HUES48 (cell line): ENCODE measurements at regions not wholly inside any gene's neighbourhood (a gene's known extent, or its start where the extent isn't known, plus 50 kb on each side); places are given as distances from the start of the nearest gene placed in this dataset.
A peak's percentile ranks its signal among the peaks of the same experiment; 100 is the strongest.

ENCODE experiments used
- H3K27ac ChIP-seq: one replicate; pipeline ENCODE4 v1.7.0; 2013; ENCODE audit warnings: low read depth, low read length, inconsistent platforms
- H3K27me3 ChIP-seq: 2 replicates; pipeline ENCODE4 v1.6.1; 2013; ENCODE audit warnings: mild to moderate bottlenecking, low read length; ENCODE audit not compliant: control insufficient read depth, insufficient read depth
- H3K36me3 ChIP-seq: 2 replicates; pipeline ENCODE4 v1.6.1; 2013; ENCODE audit warnings: low read length; ENCODE audit not compliant: control insufficient read depth, insufficient read depth
- H3K4me1 ChIP-seq: 2 replicates; pipeline ENCODE4 v1.6.1; 2013; ENCODE audit warnings: mild to moderate bottlenecking, low read length; ENCODE audit not compliant: control insufficient read depth, insufficient read depth
- H3K4me3 ChIP-seq: 2 replicates; pipeline ENCODE4 v1.5.1; 2013; ENCODE audit warnings: mild to moderate bottlenecking, low read depth, low read length
- H3K9ac ChIP-seq: 2 replicates; pipeline ENCODE4 v1.6.1; 2013; ENCODE audit warnings: mild to moderate bottlenecking, low read depth, low read length, moderate library complexity
- H3K9me3 ChIP-seq: 2 replicates; pipeline ENCODE4 v1.6.1; 2013; ENCODE audit warnings: low read length; ENCODE audit not compliant: control insufficient read depth, insufficient read depth

GRCh38 chr12:102564026-102564425, 83.7 kb upstream of the IGF1 start:
- peaks cover 11% of the 10 kb centered on the region; the same call in 1 of the 2 replicates for H3K4me1 ChIP-seq
- no peak overlapping the region for H3K4me3 ChIP-seq
- H3K9me3 ChIP-seq: no peaks in the 10 kb centered on the region; the same call in 1 of the 2 replicates
- no peaks in the 10 kb centered on the region for H3K36me3 ChIP-seq
- no peak overlapping the region for H3K9ac ChIP-seq
- no peak overlapping the region for H3K27ac ChIP-seq
- H3K27me3 ChIP-seq: no peaks in the 10 kb centered on the region

GRCh38 chr12:102562836-102563425, 82.6 kb upstream of the IGF1 start:
- H3K27ac ChIP-seq: peak overlapping the region; percentile 47
- H3K27me3 ChIP-seq: no peaks in the 10 kb centered on the region
- H3K36me3 ChIP-seq: no peaks in the 10 kb centered on the region
- H3K4me1 ChIP-seq: peaks cover 11% of the 10 kb centered on the region; the same call in 1 of the 2 replicates
- H3K9ac ChIP-seq: no peak overlapping the region
- H3K4me3 ChIP-seq: no peak overlapping the region
- H3K9me3 ChIP-seq: no peaks in the 10 kb centered on the region; the same call in 1 of the 2 replicates

GRCh38 chr12:102551186-102551585, 70.8 kb upstream of the IGF1 start:
- Histone ChIP-seq H3K27ac (no peak overlapping the region), H3K36me3 (no peaks in the 10 kb centered on the region), H3K9ac (no peak overlapping the region), H3K4me1 (0 out of 2 replicates have a peak, but pooled peaks cover 4% of the 10 kb centered on the region), H3K27me3 (no peaks in the 10 kb centered on the region), H3K9me3 (no peaks in the 10 kb centered on the region), H3K4me3 (no peak overlapping the region)

- Histone ChIP-seq H3K9ac (no peak overlapping the region), H3K4me3 (no peak overlapping the region), H3K4me1 (0 out of 2 replicates have a peak, but pooled peaks cover 4% of the 10 kb centered on the region), H3K9me3 (no peaks in the 10 kb centered on the region), H3K27me3 (no peaks in the 10 kb centered on the region), H3K36me3 (no peaks in the 10 kb centered on the region), H3K27ac (no peak overlapping the region)
Measured at GRCh38 chr12:102549691-102550090, 69.3 kb upstream of the IGF1 start.

- no peaks in the 10 kb centered on the region for H3K27me3 ChIP-seq
- H3K4me1 ChIP-seq: 0 out of 2 replicates have a peak, but pooled peaks cover 4% of the 10 kb centered on the region
- H3K36me3 ChIP-seq: no peaks in the 10 kb centered on the region
- no peaks in the 10 kb centered on the region for H3K9me3 ChIP-seq
- H3K9ac ChIP-seq: no peak overlapping the region
- H3K27ac ChIP-seq: no peak overlapping the region
- no peak overlapping the region for H3K4me3 ChIP-seq
Measured at GRCh38 chr12:102548543-102548942, 68.2 kb upstream of the IGF1 start.

GRCh38 chr12:102543494-102544485, 63.4 kb upstream of the IGF1 start:
- H3K9ac ChIP-seq: no peak overlapping the region
- H3K4me3 ChIP-seq: no peak overlapping the region
- no peaks in the 10 kb centered on the region for H3K27me3 ChIP-seq
- H3K9me3 ChIP-seq: no peaks in the 10 kb centered on the region
- H3K4me1 ChIP-seq: no peaks in the 10 kb centered on the region
- no peaks in the 10 kb centered on the region for H3K36me3 ChIP-seq
- H3K27ac ChIP-seq: no peak overlapping the region

- Histone ChIP-seq H3K36me3 (no peaks in the 10 kb centered on the region), H3K9me3 (no peaks in the 10 kb centered on the region), H3K27ac (no peak overlapping the region), H3K27me3 (no peaks in the 10 kb centered on the region), H3K9ac (no peak overlapping the region), H3K4me1 (no peaks in the 10 kb centered on the region), H3K4me3 (no peak overlapping the region)
Measured at GRCh38 chr12:102542816-102543440, 62.6 kb upstream of the IGF1 start.

GRCh38 chr12:102540815-102541385, 60.5 kb upstream of the IGF1 start:
- Histone ChIP-seq H3K9me3 (no peaks in the 10 kb centered on the region), H3K36me3 (no peaks in the 10 kb centered on the region), H3K9ac (no peak overlapping the region), H3K27me3 (no peaks in the 10 kb centered on the region), H3K27ac (no peak overlapping the region), H3K4me1 (no peaks in the 10 kb centered on the region), H3K4me3 (no peak overlapping the region)

GRCh38 chr12:102539651-102540553, 59.5 kb upstream of the IGF1 start:
- Histone ChIP-seq H3K27ac (no peak overlapping the region), H3K9ac (no peak overlapping the region), H3K4me3 (no peak overlapping the region), H3K4me1 (peaks cover 6% of the 10 kb centered on the region; the same call in 1 of the 2 replicates), H3K36me3 (no peaks in the 10 kb centered on the region), H3K9me3 (no peaks in the 10 kb centered on the region), H3K27me3 (no peaks in the 10 kb centered on the region)

GRCh38 chr12:102535306-102535705, 54.9 kb upstream of the IGF1 start:
- H3K9ac ChIP-seq: 0 out of 2 replicates have a peak overlapping the region, but pooled peaks have one; percentile 31
- no peak overlapping the region for H3K4me3 ChIP-seq
- peaks cover 8% of the 10 kb centered on the region; the same call in 1 of the 2 replicates for H3K4me1 ChIP-seq
- H3K27ac ChIP-seq: no peak overlapping the region
- H3K9me3 ChIP-seq: no peaks in the 10 kb centered on the region
- no peaks in the 10 kb centered on the region for H3K36me3 ChIP-seq
- H3K27me3 ChIP-seq: no peaks in the 10 kb centered on the region
